ENCODE measurements at regions not wholly inside any gene's neighbourhood (a gene's known extent, or its start where the extent isn't known, plus 50 kb on each side); places are given as distances from the start of the nearest gene placed in this dataset.

DNA sequence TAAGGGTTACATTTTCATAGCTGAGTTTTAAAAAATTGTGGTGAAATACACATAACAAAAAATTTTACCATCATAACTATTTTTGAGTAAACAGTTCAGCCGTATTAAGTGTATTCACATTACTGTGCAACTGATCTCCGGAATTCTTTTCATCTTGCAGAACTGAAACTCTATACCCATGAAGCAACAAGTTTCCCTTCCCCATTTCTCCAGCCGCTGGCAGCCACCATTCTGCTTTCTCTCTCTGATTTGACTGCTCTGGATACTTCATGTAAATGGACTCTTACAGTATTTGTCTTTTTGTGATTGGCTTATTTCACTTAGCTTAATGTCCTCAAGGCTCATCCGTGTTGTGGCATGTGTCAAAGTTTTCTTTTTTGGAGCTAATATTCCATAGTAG, 341.6 kb downstream of the QKI start:
- Mint-ChIP-seq H3K9me3 (ENCODE audit: unreplicated experiment) (peaks cover 5% of the 10 kb centered on the region), H3K4me1 (ENCODE audit: low read depth, unreplicated experiment) (peaks cover 2% of the 10 kb centered on the region)
- no peak for TF ChIP-seq CTCF (IDR thresholded peaks at IDR 0.05; ENCODE audit: partially characterized antibody, unreplicated experiment)

DNA sequence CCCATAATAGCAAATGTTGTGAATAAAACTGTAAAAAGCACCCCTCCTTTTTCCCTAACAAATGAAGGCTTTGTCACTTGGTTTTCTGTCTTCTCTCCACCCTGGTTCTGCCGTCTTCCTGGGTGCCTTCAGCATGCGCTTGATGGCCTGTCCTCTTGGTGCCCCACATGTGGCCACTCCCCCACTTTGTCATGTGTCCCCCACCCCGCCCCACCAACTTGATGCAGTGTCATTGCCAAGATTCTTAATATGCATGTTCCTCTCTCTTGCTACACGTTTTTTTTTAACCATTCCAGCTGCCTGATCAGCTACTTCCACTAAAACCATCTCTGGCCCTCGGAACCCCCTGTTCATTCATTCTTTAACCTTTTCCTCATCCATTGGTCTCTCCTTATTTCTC, 340.3 kb downstream of the QKI start:
- Mint-ChIP-seq H3K4me3 (ENCODE audit: unreplicated experiment) (no peak overlapping the region), H3K9me3 (ENCODE audit: unreplicated experiment) (peaks cover 5% of the 10 kb centered on the region), H3K4me1 (ENCODE audit: low read depth, unreplicated experiment) (no peaks in the 10 kb centered on the region), H3K36me3 (ENCODE audit: unreplicated experiment) (peaks cover 6% of the 10 kb centered on the region), H3K27me3 (ENCODE audit: unreplicated experiment) (no peaks in the 10 kb centered on the region), H3K27ac (ENCODE audit: unreplicated experiment) (no peak overlapping the region)
- no peak for TF ChIP-seq CTCF (IDR thresholded peaks at IDR 0.05; ENCODE audit: partially characterized antibody, unreplicated experiment)
- no peak for DNase-seq

More for the DNA sequence above, 341.6 kb downstream of the QKI start:
- Mint-ChIP-seq H3K27me3 (ENCODE audit: unreplicated experiment) (no peaks in the 10 kb centered on the region), H3K4me3 (ENCODE audit: unreplicated experiment) (no peak overlapping the region), H3K27ac (ENCODE audit: unreplicated experiment) (no peak overlapping the region), H3K36me3 (ENCODE audit: unreplicated experiment) (peaks cover 6% of the 10 kb centered on the region)
- DNase-seq = no peak

GRCh38 chr6:163753430-163753829, 338.9 kb downstream of the QKI start:
- no peak overlapping the region for H3K27ac Mint-ChIP-seq (ENCODE audit: unreplicated experiment)
- no peaks in the 10 kb centered on the region for H3K4me1 Mint-ChIP-seq (ENCODE audit: low read depth, unreplicated experiment)
- no peak overlapping the region for H3K4me3 Mint-ChIP-seq (ENCODE audit: unreplicated experiment)
- DNase-seq = no peak
- peaks cover 6% of the 10 kb centered on the region for H3K36me3 Mint-ChIP-seq (ENCODE audit: unreplicated experiment)
- H3K27me3 Mint-ChIP-seq (ENCODE audit: unreplicated experiment) = no peaks in the 10 kb centered on the region
- peaks cover 5% of the 10 kb centered on the region for H3K9me3 Mint-ChIP-seq (ENCODE audit: unreplicated experiment)
- no peak for TF ChIP-seq CTCF (IDR thresholded peaks at IDR 0.05; ENCODE audit: partially characterized antibody, unreplicated experiment)

DNA sequence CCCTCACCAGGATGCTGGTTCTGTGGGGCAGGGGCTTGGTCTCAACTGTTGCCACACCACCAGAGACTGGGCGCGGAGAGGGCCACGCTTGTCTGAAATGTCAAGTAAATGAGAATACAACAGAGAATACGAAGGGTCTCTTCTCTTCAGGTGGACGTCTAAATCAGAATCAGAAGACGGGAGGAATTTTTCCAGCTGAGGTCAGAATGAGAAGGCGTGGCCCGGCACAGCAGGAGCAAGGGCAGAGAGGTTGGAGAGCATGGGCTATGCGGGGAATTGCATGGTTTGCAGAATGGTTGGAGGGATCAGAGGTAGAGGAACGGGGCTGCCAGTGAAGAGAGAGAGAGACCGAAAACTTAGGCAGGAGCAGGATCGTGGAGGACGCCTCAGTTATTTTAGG, 337.9 kb downstream of the QKI start:
- Mint-ChIP-seq H3K27ac (ENCODE audit: unreplicated experiment) (no peak overlapping the region), H3K4me1 (ENCODE audit: low read depth, unreplicated experiment) (no peaks in the 10 kb centered on the region), H3K36me3 (ENCODE audit: unreplicated experiment) (peaks cover 6% of the 10 kb centered on the region), H3K9me3 (ENCODE audit: unreplicated experiment) (peaks cover 5% of the 10 kb centered on the region), H3K27me3 (ENCODE audit: unreplicated experiment) (no peaks in the 10 kb centered on the region), H3K4me3 (ENCODE audit: unreplicated experiment) (no peak overlapping the region)
- DNase-seq = no peak
- no peak for TF ChIP-seq CTCF (IDR thresholded peaks at IDR 0.05; ENCODE audit: partially characterized antibody, unreplicated experiment)

DNA sequence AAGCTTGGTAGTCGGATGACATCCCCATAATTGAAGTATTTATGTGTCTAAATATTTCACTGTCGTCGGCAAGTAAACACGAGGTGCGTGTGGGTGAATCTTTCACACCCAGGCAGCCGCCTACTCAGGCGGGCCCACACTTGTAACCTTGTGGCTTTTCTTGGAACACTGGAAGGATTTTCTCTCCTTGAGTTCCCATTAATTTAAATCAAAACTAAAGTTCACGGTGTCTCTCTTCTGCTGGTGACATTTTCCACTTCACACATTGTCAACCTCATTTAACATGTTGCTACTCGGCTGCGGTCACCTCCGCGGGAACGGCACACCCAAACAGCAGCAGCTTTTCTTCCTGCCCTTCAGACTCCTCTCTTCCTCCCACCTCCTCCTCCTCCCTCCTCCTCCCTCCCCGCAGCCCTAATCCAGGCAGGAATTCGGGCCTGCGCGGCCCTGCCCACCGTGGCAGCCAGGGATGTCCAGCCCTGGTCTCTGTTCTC, 336.6 kb downstream of the QKI start:
- TF ChIP-seq CTCF (IDR thresholded peaks at IDR 0.05; ENCODE audit: partially characterized antibody, unreplicated experiment) = no peak
- DNase-seq = no peak
- Mint-ChIP-seq H3K27ac (ENCODE audit: unreplicated experiment) (no peak overlapping the region), H3K36me3 (ENCODE audit: unreplicated experiment) (peaks cover 6% of the 10 kb centered on the region), H3K9me3 (ENCODE audit: unreplicated experiment) (peaks cover 5% of the 10 kb centered on the region), H3K27me3 (ENCODE audit: unreplicated experiment) (peaks cover 2% of the 10 kb centered on the region), H3K4me3 (ENCODE audit: unreplicated experiment) (no peak overlapping the region), H3K4me1 (ENCODE audit: low read depth, unreplicated experiment) (peaks cover 1% of the 10 kb centered on the region)
